Calu3 (cell line): ENCODE measurements at regions not wholly inside any gene's neighbourhood (a gene's known extent, or its start where the extent isn't known, plus 50 kb on each side); places are given as distances from the start of the nearest gene placed in this dataset.

Experiments
- BruUV-seq: library from RNA; stranded (reverse); fragments of 400-500 nt; replicated peaks from 2 replicates; lab custom pipeline; 2021; lab: Mats Ljungman, UMichigan
- CTCF ChIA-PET: fragments of 300-600 bp; sonication (Branson Sonifier 250); formaldehyde crosslinking; loops from one replicate; lab custom pipeline; 2022; ENCODE audit warnings: antibody characterized with exemption; lab: Charles Lee
- DNase-seq: peaks from one replicate; pipeline ENCODE4 v3.0.0; 2022
- H3K27ac Mint-ChIP-seq: one replicate; pipeline ENCODE4 v1.8.0; 2022; ENCODE audit warnings: mixed read lengths; ENCODE audit not compliant: unreplicated experiment
- H3K27me3 Mint-ChIP-seq: one replicate; pipeline ENCODE4 v1.8.0; 2022; ENCODE audit warnings: mixed read lengths; ENCODE audit not compliant: unreplicated experiment
- H3K36me3 Mint-ChIP-seq: one replicate; pipeline ENCODE4 v1.8.0; 2022; ENCODE audit warnings: mild to moderate bottlenecking, moderate library complexity, mixed read lengths; ENCODE audit not compliant: insufficient read depth, unreplicated experiment
- H3K4me1 Mint-ChIP-seq: one replicate; pipeline ENCODE4 v1.8.0; 2022; ENCODE audit warnings: mild to moderate bottlenecking, low read depth, mixed read lengths; ENCODE audit not compliant: unreplicated experiment
- H3K4me3 Mint-ChIP-seq: one replicate; pipeline ENCODE4 v1.8.0; 2022; ENCODE audit warnings: mild to moderate bottlenecking, low read depth, moderate library complexity, mixed read lengths; ENCODE audit not compliant: unreplicated experiment
- H3K9me3 Mint-ChIP-seq: one replicate; pipeline ENCODE4 v1.8.0; 2022; ENCODE audit warnings: low read depth, mixed read lengths; ENCODE audit not compliant: unreplicated experiment
- intact Hi-C: fragments of 100-400 bp; cut with micrococcal nuclease; formaldehyde crosslinking; loops from one replicate; pipeline ENCODE4 v1.10.0; 2022; ENCODE audit not compliant: unreplicated experiment
- TF ChIP-seq, protein P1 (sequence below): fragments of 200-600 bp; IDR thresholded peaks from one replicate; pipeline ENCODE4 v1.8.0; 2022; ENCODE audit warnings: antibody characterized with exemption; ENCODE audit not compliant: unreplicated experiment

DNA sequence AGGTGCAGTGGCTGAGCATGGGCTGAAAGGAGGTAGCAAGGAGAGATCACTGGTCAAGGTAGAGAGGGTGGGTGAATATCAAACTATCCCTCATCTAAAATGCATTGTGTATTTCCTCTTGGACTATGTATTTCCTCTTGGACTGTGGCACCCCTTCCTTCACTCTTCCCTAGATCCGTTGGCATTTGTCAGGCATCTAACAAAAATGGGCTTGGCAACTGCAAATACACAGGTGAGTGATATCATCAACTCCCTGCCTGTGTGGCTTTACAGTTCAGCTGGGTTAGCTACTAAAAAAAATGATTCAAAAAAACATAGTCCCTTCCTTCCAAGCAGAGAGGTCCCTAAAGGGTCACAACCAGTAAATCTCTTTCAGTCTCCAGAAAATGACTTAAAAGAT, 142.8 kb upstream of the FUT8 start:
- no peaks in the 10 kb centered on the region for H3K36me3 Mint-ChIP-seq
- DNase-seq = no peak
- H3K4me3 Mint-ChIP-seq = no peak overlapping the region
- intact Hi-C loops = no loop called here
- no TSS peak for BruUV-seq
- no peaks in the 10 kb centered on the region for H3K27me3 Mint-ChIP-seq
- CTCF ChIA-PET = no interaction called here
- no peak overlapping the region for H3K27ac Mint-ChIP-seq
- peaks cover 32% of the 10 kb centered on the region for H3K4me1 Mint-ChIP-seq
- peaks cover 4% of the 10 kb centered on the region for H3K9me3 Mint-ChIP-seq
- TF ChIP-seq, protein P1, sequence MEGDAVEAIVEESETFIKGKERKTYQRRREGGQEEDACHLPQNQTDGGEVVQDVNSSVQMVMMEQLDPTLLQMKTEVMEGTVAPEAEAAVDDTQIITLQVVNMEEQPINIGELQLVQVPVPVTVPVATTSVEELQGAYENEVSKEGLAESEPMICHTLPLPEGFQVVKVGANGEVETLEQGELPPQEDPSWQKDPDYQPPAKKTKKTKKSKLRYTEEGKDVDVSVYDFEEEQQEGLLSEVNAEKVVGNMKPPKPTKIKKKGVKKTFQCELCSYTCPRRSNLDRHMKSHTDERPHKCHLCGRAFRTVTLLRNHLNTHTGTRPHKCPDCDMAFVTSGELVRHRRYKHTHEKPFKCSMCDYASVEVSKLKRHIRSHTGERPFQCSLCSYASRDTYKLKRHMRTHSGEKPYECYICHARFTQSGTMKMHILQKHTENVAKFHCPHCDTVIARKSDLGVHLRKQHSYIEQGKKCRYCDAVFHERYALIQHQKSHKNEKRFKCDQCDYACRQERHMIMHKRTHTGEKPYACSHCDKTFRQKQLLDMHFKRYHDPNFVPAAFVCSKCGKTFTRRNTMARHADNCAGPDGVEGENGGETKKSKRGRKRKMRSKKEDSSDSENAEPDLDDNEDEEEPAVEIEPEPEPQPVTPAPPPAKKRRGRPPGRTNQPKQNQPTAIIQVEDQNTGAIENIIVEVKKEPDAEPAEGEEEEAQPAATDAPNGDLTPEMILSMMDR = no peak

DNA sequence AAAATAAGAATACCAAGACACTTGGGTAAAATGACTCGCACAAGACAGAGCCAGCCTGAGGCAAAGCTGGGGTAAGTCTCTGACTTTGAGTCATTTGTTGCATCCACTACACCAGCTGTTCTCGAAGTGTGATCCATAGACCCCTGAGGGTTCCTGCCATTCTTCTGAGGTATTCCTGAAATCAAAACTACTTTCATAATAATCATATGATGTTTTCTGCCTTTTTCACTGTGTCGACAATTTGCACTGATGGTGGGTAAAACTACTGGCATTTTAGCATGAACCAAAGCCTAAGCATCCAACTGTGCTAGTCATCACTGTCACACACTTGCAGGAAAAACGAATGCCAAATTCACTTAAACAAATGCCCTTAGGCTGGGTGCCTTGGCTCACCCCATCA, 135.5 kb upstream of the FUT8 start:
- Mint-ChIP-seq H3K27ac (no peak overlapping the region), H3K27me3 (no peaks in the 10 kb centered on the region), H3K36me3 (peaks cover 9% of the 10 kb centered on the region), H3K4me3 (no peak overlapping the region), H3K4me1 (peaks cover 4% of the 10 kb centered on the region), H3K9me3 (no peaks in the 10 kb centered on the region)
- BruUV-seq = no TSS peak
- TF ChIP-seq, protein P1 = no peak
- no peak for DNase-seq
- intact Hi-C loops = no loop called here
- CTCF ChIA-PET = no interaction called here

DNA sequence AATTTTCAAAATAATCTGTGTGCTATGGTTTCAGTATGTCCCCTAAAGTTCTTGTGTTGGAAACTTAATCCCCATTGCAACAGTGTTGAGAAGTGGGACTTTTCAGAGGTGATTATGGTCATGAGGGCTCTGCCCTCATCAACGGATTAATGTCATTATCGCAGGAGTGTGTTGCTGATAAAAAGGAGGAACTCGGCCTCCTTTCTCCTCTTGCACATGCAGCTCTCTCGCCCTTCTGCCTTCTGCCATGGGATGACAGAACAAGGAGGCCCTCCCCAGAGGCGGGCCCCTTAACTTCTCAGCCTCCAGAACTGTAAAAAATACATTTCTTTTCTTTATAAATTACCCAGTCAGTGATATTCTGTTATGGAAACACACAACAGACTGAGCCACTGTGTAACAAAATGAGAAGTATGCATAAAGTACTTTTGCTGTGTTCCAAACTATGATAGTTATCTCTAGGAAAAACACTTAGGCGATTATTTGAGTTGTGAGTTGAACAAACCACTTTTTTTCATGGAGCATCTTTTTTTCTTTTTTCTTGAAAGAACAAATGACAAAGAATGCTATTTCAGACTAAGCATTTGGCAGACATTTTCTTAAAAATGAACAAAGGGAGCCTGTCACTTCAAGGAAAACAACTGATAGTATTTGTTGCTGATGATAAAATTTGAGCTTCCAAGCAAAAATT, 134.8 kb upstream of the FUT8 start:
- Mint-ChIP-seq H3K4me1 (peaks cover 11% of the 10 kb centered on the region), H3K4me3 (no peak overlapping the region), H3K36me3 (peaks cover 9% of the 10 kb centered on the region), H3K27me3 (no peaks in the 10 kb centered on the region), H3K27ac (no peak overlapping the region), H3K9me3 (no peaks in the 10 kb centered on the region)
- no peak for DNase-seq
- CTCF ChIA-PET = no interaction called here
- intact Hi-C loops = no loop called here
- TF ChIP-seq, protein P1 = no peak
- no TSS peak for BruUV-seq

DNA sequence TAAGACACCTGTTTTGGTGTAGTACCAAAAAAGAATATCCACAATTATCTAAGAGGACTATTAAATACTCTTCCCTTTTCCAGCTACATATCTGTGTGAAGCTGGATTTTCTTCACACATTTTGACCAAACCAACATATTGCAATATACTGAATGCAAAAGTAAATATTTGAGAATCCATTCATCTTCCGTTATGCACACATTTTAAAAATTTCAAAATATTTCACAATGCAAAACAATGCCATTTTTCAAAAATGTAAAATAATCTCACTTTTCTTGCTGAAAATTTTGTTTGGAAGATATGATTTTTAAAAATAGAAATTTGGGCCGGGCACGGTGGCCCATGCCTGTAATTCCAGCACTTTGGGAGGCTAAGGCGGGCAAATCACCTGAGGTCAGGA, 133.9 kb upstream of the FUT8 start:
- TF ChIP-seq, protein P1 = no peak
- Mint-ChIP-seq H3K27ac (no peak overlapping the region), H3K27me3 (no peaks in the 10 kb centered on the region), H3K36me3 (peaks cover 9% of the 10 kb centered on the region), H3K4me3 (no peak overlapping the region), H3K4me1 (peaks cover 16% of the 10 kb centered on the region), H3K9me3 (no peaks in the 10 kb centered on the region)
- no peak for DNase-seq
- intact Hi-C loops = no loop called here
- no TSS peak for BruUV-seq
- CTCF ChIA-PET = no interaction called here
